Thyroid gland (tissue), 4 donors: ENCODE measurements at regions not wholly inside any gene's neighbourhood (a gene's known extent, or its start where the extent isn't known, plus 50 kb on each side); places are given as distances from the start of the nearest gene placed in this dataset.

Source experiments
- CTCF ChIP-seq, 6 experiments: fragments of 200-600 bp in 3 of 6; fragments of 450-650 bp in 3 of 6; sonication (generic) in 3 of 6; IDR thresholded peaks; one replicate each; pipeline ENCODE4 v1.5.1; 2016 to 2019; ENCODE audit warnings: antibody characterized with exemption in 6 of 6, mild to moderate bottlenecking in 2 of 6, inconsistent platforms in 1 of 6, moderate library complexity in 1 of 6
- POLR2A ChIP-seq, 2 donors: fragments of 450-650 bp; IDR thresholded peaks; one replicate each; pipeline ENCODE4 v1.6.1; 2017; ENCODE audit warnings: antibody characterized with exemption in 2 of 2, mild to moderate bottlenecking in 2 of 2, moderate library complexity in 1 of 2

GRCh38 chrX:40195368-40195767 lies 97.6 kb upstream of the BCOR start:
- TF ChIP-seq POLR2A (IDR thresholded peaks at IDR 0.05) = no peak
- TF ChIP-seq CTCF (IDR thresholded peaks at IDR 0.05) = no peak
